ENCODE measurements at regions not wholly inside any gene's neighbourhood (a gene's known extent, or its start where the extent isn't known, plus 50 kb on each side); places are given as distances from the start of the nearest gene placed in this dataset.

- DNase-seq: no peak
These were observed 184.9 kb upstream of the MYL2 start for GRCh38 chr12:111105294-111105693.

- DNase-seq: no peak
These were observed 183.2 kb upstream of the MYL2 start for GRCh38 chr12:111103583-111103982.

- no peak for DNase-seq
These were observed 181.8 kb upstream of the MYL2 start for GRCh38 chr12:111102102-111102739.

- no peak for DNase-seq
These were observed 180.6 kb upstream of the MYL2 start for GRCh38 chr12:111101003-111101402.

- no peak for DNase-seq
These were observed 180.2 kb upstream of the MYL2 start for GRCh38 chr12:111100554-111100953.

GRCh38 chr12:111100003-111100402, 179.6 kb upstream of the MYL2 start:
- DNase-seq: no peak

GRCh38 chr12:111099186-111099585, 178.8 kb upstream of the MYL2 start:
- no peak for DNase-seq

- DNase-seq: no peak
These were observed 174.0 kb upstream of the MYL2 start for GRCh38 chr12:111094157-111095010.

- peak; percentile 5 for DNase-seq
These were observed 173.2 kb upstream of the MYL2 start for GRCh38 chr12:111093428-111094142.

DNA sequence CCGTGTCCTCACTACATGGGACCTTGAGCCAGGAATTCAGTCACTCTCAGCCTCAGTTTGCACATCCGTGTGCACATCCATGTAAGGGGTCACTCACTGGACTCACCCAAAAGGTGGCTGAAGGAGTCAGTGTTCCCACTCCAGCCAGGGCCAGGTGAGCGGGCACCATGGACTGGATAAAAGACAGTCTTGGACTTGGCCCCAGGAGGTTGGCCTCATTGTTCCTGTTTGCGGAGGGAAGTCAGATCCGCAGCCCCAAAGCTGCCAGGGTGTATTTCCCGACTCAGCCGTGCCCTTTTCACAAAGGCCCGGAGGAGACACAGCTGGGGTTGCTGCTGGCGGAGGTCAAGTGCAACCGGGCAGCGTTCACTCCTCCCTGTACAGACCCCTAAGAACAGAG, 170.7 kb upstream of the MYL2 start:
- no peak for DNase-seq

- no peak for DNase-seq
These were observed 169.2 kb upstream of the MYL2 start for GRCh38 chr12:111089616-111090015.

- DNase-seq: no peak
These were observed 168.0 kb upstream of the MYL2 start for GRCh38 chr12:111088409-111088808.

- no peak for DNase-seq
These were observed 166.7 kb upstream of the MYL2 start for GRCh38 chr12:111086947-111087700.

- no peak for DNase-seq
These were observed 164.7 kb upstream of the MYL2 start for GRCh38 chr12:111085096-111085495.

- no peak for DNase-seq
These were observed 164.2 kb upstream of the MYL2 start for GRCh38 chr12:111084605-111085004.

DNA sequence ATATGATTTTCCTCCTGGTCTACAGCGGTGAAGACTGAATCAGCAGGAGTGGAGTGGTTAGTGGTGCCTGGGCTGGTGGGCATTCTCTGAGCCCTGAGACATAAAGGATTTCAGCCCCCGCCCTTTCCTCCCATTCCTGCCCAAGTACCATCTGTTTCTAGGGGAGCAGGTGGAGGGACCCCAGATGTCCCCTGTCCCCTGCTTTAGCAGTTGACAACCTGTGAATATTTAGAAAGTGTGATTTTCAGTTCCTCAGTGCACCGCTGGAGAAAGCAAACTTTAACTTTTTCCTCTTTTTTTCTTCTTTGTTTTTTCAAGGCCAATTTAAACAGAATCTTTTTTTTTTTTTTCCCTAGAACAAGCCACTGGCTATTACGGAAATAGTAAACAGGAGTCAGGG, 163.8 kb upstream of the MYL2 start:
- DNase-seq: no peak

DNA sequence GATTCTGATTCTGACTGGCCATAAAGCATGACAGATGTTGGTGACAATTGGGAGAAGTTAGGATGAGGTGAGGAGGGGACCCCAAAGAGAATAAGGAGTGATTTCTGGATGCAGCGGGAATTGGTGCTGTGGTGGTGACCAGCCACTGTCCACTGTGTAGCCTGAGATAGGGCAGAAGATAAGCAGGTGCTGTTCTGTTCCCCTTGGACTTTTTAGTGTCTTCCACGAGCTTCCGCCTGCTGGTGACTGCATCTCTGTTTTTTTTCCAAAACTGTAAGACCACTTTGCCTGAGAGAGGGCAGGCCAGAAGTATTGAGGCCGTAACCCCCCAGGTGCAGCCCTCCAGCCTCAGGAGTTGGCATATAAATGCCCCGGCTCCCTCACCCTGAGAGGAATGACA, 161.2 kb upstream of the MYL2 start:
- no peak for DNase-seq

DNA sequence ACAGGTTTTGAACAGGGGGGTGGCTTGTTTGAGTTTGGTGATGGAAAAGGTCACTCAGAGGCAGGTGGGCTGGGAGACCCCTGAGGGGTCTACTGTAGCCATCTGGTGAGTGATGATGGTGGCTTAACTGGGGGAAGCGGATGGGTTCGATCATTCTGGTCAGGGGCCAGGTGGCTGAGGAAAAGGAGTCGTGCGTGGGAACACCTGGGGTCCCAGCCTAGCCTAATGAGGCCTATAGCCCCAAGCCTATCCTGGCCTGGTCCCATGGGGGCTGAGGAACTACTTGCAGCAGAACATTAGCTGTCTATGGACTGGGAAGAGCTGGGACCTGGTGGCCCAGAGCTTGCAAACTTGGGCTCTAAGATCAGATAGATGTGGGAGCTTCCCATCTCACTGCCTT, 158.4 kb upstream of the MYL2 start:
- DNase-seq: no peak

GRCh38 chr12:111076611-111077451, 156.5 kb upstream of the MYL2 start:
- DNase-seq: no peak

DNA sequence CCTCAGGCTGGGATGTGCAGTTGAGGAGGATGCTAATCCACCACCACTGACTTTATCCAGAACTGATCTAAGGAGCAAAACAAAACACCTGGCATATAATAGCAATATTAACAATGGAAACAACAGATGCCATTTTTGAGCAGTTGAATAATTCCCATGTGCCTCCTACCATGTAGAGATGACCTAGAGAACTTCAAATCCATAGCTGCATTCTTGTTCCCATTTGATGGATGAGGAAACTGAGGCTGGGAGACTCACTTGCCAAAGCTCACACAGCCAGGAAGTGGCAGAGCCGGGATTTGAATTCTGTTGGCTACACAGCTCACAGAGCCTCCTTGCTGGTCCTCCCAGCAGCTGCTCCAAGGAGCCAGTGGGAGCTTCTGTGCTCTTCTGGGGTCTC, 155.8 kb upstream of the MYL2 start:
- DNase-seq: no peak

DNA sequence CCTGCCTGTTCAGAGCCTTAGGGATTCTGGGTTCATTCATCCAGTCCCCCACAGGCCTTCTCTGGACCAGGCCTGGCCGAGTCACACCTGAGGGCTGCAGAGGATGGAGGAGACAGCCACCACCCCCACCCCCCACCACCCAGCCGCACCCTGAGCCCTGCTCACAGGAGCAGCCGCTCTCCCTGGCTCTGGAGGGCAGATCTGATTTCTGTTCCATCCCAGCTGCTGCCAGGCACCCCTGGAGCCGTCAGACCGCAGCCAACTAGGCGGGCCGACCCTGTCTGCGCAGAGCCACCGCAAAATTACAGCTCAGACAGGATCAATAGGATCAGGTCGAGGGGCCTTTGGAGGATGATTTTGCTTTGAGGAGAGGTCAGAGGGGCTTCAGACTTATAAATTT, 154.6 kb upstream of the MYL2 start:
- DNase-seq: no peak

- DNase-seq: no peak
These were observed 154.2 kb upstream of the MYL2 start for GRCh38 chr12:111074559-111074958.
